ENCODE measurements at regions not wholly inside any gene's neighbourhood (a gene's known extent, or its start where the extent isn't known, plus 50 kb on each side); places are given as distances from the start of the nearest gene placed in this dataset.

DNA sequence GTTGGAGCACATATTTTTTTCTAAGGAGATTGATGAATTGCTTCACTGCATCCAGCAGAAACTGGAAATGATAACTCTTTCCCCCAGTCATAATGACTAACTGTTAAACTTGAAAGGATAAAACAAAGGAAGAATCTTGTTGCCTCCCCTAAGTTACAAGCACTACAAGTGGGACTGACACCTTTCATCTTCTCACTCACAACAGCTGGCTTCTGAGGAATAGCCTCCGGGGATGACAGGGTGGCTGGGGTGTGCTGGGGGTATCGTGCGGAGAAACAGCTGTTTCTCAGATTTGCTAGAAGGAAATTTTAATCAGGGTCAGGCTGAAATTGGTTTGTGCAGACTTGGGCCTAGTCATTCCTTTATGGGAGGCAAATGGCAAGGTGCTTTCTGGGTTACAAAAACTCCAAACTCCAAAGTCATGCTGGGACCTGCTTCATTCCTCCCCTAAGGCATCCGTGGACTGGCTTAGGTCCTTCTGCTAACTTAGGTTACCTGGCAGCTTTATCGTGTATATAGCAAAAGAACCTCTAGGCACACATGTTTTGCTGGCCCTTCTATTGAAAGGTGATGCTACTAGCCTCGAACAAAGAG, 557.2 kb downstream of the TOX3 start:
- Histone ChIP-seq H3K27me3 (ENCODE audit: insufficient read depth, low read length) (no peaks in the 10 kb centered on the region), H3K27ac (ENCODE audit: low read depth, low read length) (no peak overlapping the region), H3K36me3 (ENCODE audit: insufficient read depth, low read length) (no peaks in the 10 kb centered on the region), H3K9me3 (ENCODE audit: control insufficient read depth in 1 of 2, low read length in 2 of 2) (no peaks in the 10 kb centered on the region), H3K4me3 (ENCODE audit: low read length in 2 of 2) (no peak overlapping the region), H3K4me1 (ENCODE audit: insufficient read depth, low read length) (no peaks in the 10 kb centered on the region)
- no peak for DNase-seq
- ChIA-PET POLR2A (ENCODE audit: partially characterized antibody) (no interaction called here), CTCF (ENCODE audit: partially characterized antibody) (no interaction called here)
- Mint-ChIP-seq H3K4me1 (no peaks in the 10 kb centered on the region), H3K27ac (no peak overlapping the region), H3K36me3 (no peaks in the 10 kb centered on the region), H3K9me3 (peaks cover 0 to 30% (median 5%) of the 10 kb centered on the region in 8 donors), H3K4me3 (no peak overlapping the region), H3K27me3 (no peaks in the 10 kb centered on the region)
- intact Hi-C loops (cut with micrococcal nuclease): no loop called here

DNA sequence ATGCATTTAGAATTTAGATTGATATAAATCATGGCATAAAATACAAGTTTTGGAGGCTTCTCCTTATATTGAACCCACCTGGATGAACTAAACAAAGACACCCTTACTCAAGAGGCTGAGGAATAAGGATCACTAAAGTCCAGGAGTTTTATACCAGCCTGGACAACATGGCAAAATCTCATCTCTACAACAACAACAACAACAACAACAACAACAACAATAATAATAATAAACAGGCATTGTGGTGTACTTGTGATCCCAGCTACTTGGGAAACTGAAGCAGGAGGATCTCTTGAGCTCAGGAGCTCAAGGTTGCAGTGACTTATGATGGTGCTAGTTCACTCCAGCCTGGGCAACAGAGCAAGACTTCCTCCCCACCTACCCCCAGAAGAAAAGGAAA, 558.0 kb downstream of the TOX3 start:
- H3K4me1 ChIP-seq (ENCODE audit: insufficient read depth, low read length): no peaks in the 10 kb centered on the region
- no peaks in the 10 kb centered on the region for H3K36me3 Mint-ChIP-seq
- no peaks in the 10 kb centered on the region for H3K9me3 ChIP-seq (ENCODE audit: control insufficient read depth in 1 of 2, low read length in 2 of 2)
- H3K27me3 Mint-ChIP-seq: no peaks in the 10 kb centered on the region
- no peak for DNase-seq
- ChIA-PET POLR2A (ENCODE audit: partially characterized antibody) (no interaction called here), CTCF (ENCODE audit: partially characterized antibody) (no interaction called here)
- peaks cover 0 to 30% (median 7%) of the 10 kb centered on the region in 8 donors for H3K9me3 Mint-ChIP-seq
- H3K27ac Mint-ChIP-seq: no peak overlapping the region
- no peak overlapping the region for H3K4me3 Mint-ChIP-seq
- H3K36me3 ChIP-seq (ENCODE audit: insufficient read depth, low read length): no peaks in the 10 kb centered on the region
- no peak overlapping the region for H3K4me3 ChIP-seq (ENCODE audit: low read length in 2 of 2)
- no peak overlapping the region for H3K27ac ChIP-seq (ENCODE audit: low read depth, low read length)
- no peaks in the 10 kb centered on the region for H3K4me1 Mint-ChIP-seq
- H3K27me3 ChIP-seq (ENCODE audit: insufficient read depth, low read length): no peaks in the 10 kb centered on the region
- intact Hi-C loops (cut with micrococcal nuclease): no loop called here

DNA sequence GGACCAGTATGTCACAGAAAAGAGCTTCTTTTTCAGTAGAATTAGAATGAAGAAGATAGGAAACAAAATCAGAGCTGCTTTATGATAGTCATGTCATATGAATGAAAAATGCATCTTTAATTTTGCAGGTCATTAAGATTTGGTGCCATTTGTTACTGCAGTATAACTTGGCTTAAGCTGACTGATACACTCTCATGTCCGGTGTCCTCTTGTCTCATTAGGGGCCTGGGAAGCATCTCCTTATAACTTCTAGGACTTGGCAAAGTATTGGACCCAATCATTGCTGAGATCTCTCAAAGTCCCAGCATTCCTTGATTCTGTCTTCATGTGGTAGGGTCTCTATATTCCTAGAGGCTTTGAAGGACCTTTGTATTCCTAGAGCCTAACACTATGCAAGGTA, 559.4 kb downstream of the TOX3 start:
- no peak overlapping the region for H3K4me3 ChIP-seq (ENCODE audit: low read length in 2 of 2)
- POLR2A ChIA-PET (ENCODE audit: partially characterized antibody): no interaction called here
- H3K4me1 ChIP-seq (ENCODE audit: insufficient read depth, low read length): no peaks in the 10 kb centered on the region
- H3K36me3 Mint-ChIP-seq: no peaks in the 10 kb centered on the region
- no peak overlapping the region for H3K27ac ChIP-seq (ENCODE audit: low read depth, low read length)
- H3K9me3 Mint-ChIP-seq: peaks cover 0 to 24% (median 6%) of the 10 kb centered on the region in 8 donors
- H3K27me3 Mint-ChIP-seq: no peaks in the 10 kb centered on the region
- H3K4me3 Mint-ChIP-seq: no peak overlapping the region
- H3K27ac Mint-ChIP-seq: no peak overlapping the region
- no peaks in the 10 kb centered on the region for H3K9me3 ChIP-seq (ENCODE audit: control insufficient read depth in 1 of 2, low read length in 2 of 2)
- CTCF ChIA-PET (ENCODE audit: partially characterized antibody): no interaction called here
- intact Hi-C loops (cut with micrococcal nuclease): no loop called here
- H3K27me3 ChIP-seq (ENCODE audit: insufficient read depth, low read length): no peaks in the 10 kb centered on the region
- DNase-seq: no peak
- no peaks in the 10 kb centered on the region for H3K4me1 Mint-ChIP-seq
- no peaks in the 10 kb centered on the region for H3K36me3 ChIP-seq (ENCODE audit: insufficient read depth, low read length)

DNA sequence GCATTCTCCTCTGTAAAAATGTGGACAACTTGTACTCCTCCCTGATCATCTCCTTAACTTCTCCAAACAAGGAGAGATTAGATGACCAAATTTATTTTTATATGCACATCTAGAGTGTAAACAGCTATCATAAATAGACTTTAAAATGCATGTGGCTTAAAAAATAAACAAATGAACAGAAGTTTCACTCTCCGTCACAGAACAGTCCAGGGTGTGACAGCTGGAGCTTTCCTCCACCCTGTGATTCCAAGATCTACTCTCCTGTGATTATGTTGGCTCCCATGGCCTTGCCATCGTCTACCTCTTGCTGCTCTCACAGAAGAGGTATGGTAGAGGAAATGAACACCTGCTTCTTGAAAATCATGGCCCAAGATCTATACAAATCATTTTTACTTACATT, 560.2 kb downstream of the TOX3 start:
- ChIA-PET CTCF (ENCODE audit: partially characterized antibody) (no interaction called here), POLR2A (ENCODE audit: partially characterized antibody) (no interaction called here)
- no peaks in the 10 kb centered on the region for H3K9me3 ChIP-seq (ENCODE audit: control insufficient read depth in 1 of 2, low read length in 2 of 2)

DNA sequence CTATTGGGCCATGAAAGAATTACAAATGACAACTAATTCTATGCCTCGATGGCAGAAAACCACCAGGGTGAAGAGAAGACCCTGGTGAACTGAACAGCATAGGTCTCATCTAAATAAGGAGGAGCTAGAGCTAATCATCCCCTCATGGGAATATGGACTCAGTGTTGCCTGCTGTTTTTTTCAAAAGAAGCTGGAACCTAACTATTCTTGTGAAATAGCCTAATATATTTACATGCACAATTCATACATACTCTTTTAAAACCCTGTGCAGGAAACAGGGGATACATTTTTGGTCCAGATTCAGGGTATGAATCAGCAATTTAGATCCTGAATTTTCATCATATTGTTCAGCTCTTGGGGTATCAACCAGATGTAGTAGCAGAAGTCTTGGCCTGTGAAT, 560.6 kb downstream of the TOX3 start:
- Histone ChIP-seq H3K9me3 (ENCODE audit: control insufficient read depth in 1 of 2, low read length in 2 of 2) (no peaks in the 10 kb centered on the region), H3K4me3 (ENCODE audit: low read length in 2 of 2) (no peak overlapping the region), H3K27ac (ENCODE audit: low read depth, low read length) (no peak overlapping the region), H3K36me3 (ENCODE audit: insufficient read depth, low read length) (no peaks in the 10 kb centered on the region), H3K4me1 (ENCODE audit: insufficient read depth, low read length) (no peaks in the 10 kb centered on the region), H3K27me3 (ENCODE audit: insufficient read depth, low read length) (no peaks in the 10 kb centered on the region)
- Mint-ChIP-seq H3K27ac (no peak overlapping the region), H3K9me3 (peaks cover 0 to 17% (median 4%) of the 10 kb centered on the region in 8 donors), H3K4me1 (no peaks in the 10 kb centered on the region), H3K36me3 (no peaks in the 10 kb centered on the region), H3K4me3 (no peak overlapping the region), H3K27me3 (no peaks in the 10 kb centered on the region)
- intact Hi-C loops (cut with micrococcal nuclease): no loop called here
- ChIA-PET CTCF (ENCODE audit: partially characterized antibody) (no interaction called here), POLR2A (ENCODE audit: partially characterized antibody) (no interaction called here)
- DNase-seq: no peak

More for the DNA sequence above, 560.2 kb downstream of the TOX3 start:
- H3K36me3 ChIP-seq (ENCODE audit: insufficient read depth, low read length): no peaks in the 10 kb centered on the region
- H3K36me3 Mint-ChIP-seq: no peaks in the 10 kb centered on the region
- no peaks in the 10 kb centered on the region for H3K4me1 ChIP-seq (ENCODE audit: insufficient read depth, low read length)
- intact Hi-C loops (cut with micrococcal nuclease): no loop called here
- no peak overlapping the region for H3K27ac ChIP-seq (ENCODE audit: low read depth, low read length)
- H3K27me3 ChIP-seq (ENCODE audit: insufficient read depth, low read length): no peaks in the 10 kb centered on the region
- H3K27ac Mint-ChIP-seq: no peak overlapping the region
- H3K9me3 Mint-ChIP-seq: peaks cover 0 to 17% (median 4%) of the 10 kb centered on the region in 8 donors
- no peak overlapping the region for H3K4me3 Mint-ChIP-seq
- no peak overlapping the region for H3K4me3 ChIP-seq (ENCODE audit: low read length in 2 of 2)
- H3K27me3 Mint-ChIP-seq: no peaks in the 10 kb centered on the region
- H3K4me1 Mint-ChIP-seq: no peaks in the 10 kb centered on the region
- no peak for DNase-seq

DNA sequence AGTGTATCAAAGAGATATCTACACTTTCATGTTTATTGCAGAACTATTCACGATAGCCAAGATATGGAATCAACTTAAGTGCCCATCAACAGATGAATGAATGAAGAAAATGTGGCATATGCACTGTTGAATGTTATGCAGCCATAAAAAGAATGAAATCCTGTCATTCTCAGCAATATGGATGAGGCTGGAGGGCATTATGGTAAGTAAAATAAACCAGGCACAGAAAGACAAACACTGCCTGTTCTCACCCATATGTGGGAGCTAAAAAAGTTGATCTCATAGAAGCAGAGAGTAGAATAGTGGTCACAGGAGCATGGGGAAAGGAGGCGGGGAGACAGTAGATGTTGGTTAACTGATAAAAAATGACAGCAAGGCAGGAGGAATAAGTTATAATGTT, 561.8 kb downstream of the TOX3 start:
- H3K27ac ChIP-seq (ENCODE audit: low read depth, low read length): no peak overlapping the region
- no peak for DNase-seq
- POLR2A ChIA-PET (ENCODE audit: partially characterized antibody): no interaction called here
- no peak overlapping the region for H3K4me3 Mint-ChIP-seq
- intact Hi-C loops (cut with micrococcal nuclease): no loop called here
- CTCF ChIA-PET (ENCODE audit: partially characterized antibody): no interaction called here
- no peak overlapping the region for H3K27ac Mint-ChIP-seq
- H3K9me3 Mint-ChIP-seq: peaks cover 0 to 14% (median 4%) of the 10 kb centered on the region in 8 donors
- H3K4me3 ChIP-seq (ENCODE audit: low read length in 2 of 2): no peak overlapping the region
- no peaks in the 10 kb centered on the region for H3K36me3 Mint-ChIP-seq
- no peaks in the 10 kb centered on the region for H3K4me1 ChIP-seq (ENCODE audit: insufficient read depth, low read length)
- H3K36me3 ChIP-seq (ENCODE audit: insufficient read depth, low read length): no peaks in the 10 kb centered on the region
- no peaks in the 10 kb centered on the region for H3K4me1 Mint-ChIP-seq
- H3K27me3 Mint-ChIP-seq: no peaks in the 10 kb centered on the region
- H3K27me3 ChIP-seq (ENCODE audit: insufficient read depth, low read length): no peaks in the 10 kb centered on the region
- no peaks in the 10 kb centered on the region for H3K9me3 ChIP-seq (ENCODE audit: control insufficient read depth in 1 of 2, low read length in 2 of 2)

DNA sequence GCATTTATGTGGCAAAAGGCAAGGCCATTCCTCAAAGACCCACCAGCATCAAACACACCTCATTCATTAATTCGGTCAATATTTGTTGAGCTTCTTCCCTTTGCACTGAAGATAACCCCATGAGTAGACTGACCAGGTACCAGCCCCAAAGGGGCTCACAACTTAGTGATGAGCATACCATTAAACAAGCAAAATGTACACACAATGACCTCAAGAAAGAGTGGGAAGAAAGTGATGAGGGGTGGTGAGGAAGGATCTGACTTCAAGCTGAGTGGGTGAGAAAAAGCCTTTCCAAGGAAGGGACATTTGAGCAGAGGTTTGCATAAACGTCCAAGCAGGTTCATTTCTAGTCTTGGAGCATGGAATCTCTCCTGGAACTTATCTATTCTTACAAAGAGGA, 562.5 kb downstream of the TOX3 start:
- no peak overlapping the region for H3K27ac Mint-ChIP-seq
- CTCF ChIA-PET (ENCODE audit: partially characterized antibody): interaction anchor here (1.2 kb wide), 1 partner anchor 75 kb away, joined by 4 read pairs; no protein-coding TSS in a partner anchor
- Histone ChIP-seq H3K9me3 (ENCODE audit: control insufficient read depth in 1 of 2, low read length in 2 of 2) (no peaks in the 10 kb centered on the region), H3K27me3 (ENCODE audit: insufficient read depth, low read length) (no peaks in the 10 kb centered on the region), H3K4me3 (ENCODE audit: low read length in 2 of 2) (no peak overlapping the region), H3K27ac (ENCODE audit: low read depth, low read length) (no peak overlapping the region), H3K36me3 (ENCODE audit: insufficient read depth, low read length) (no peaks in the 10 kb centered on the region), H3K4me1 (ENCODE audit: insufficient read depth, low read length) (no peaks in the 10 kb centered on the region)
- H3K36me3 Mint-ChIP-seq: no peaks in the 10 kb centered on the region
- DNase-seq: no peak
- H3K27me3 Mint-ChIP-seq: no peaks in the 10 kb centered on the region
- POLR2A ChIA-PET (ENCODE audit: partially characterized antibody): no interaction called here
- no peak overlapping the region for H3K4me3 Mint-ChIP-seq
- no peaks in the 10 kb centered on the region for H3K4me1 Mint-ChIP-seq
- intact Hi-C loops (cut with micrococcal nuclease): no loop called here
- H3K9me3 Mint-ChIP-seq: peaks cover 0 to 11% (median 4%) of the 10 kb centered on the region in 8 donors

Data from CD4-positive, alpha-beta memory T cell (primary cell).